HFFc6 (cell line): ENCODE measurements at regions not wholly inside any gene's neighbourhood (a gene's known extent, or its start where the extent isn't known, plus 50 kb on each side); places are given as distances from the start of the nearest gene placed in this dataset.

ENCODE experiments used
- DNase-seq: peaks from one replicate; pipeline ENCODE4 v3.0.0-alpha.2; 2018
- H3K27ac Mint-ChIP-seq: 2 replicates; pipeline ENCODE4 v1.8.0; 2020; ENCODE audit warnings: mild to moderate bottlenecking, mixed read lengths
- H3K27me3 Mint-ChIP-seq: 2 replicates; pipeline ENCODE4 v1.8.0; 2021; ENCODE audit warnings: mild to moderate bottlenecking, moderate library complexity, mixed read lengths; ENCODE audit not compliant: insufficient read depth
- H3K36me3 Mint-ChIP-seq: 2 replicates; pipeline ENCODE4 v1.8.0; 2021; ENCODE audit warnings: low read depth, mixed read lengths
- H3K4me1 Mint-ChIP-seq: 2 replicates; pipeline ENCODE4 v1.8.0; 2020; ENCODE audit warnings: low read depth, mixed read lengths
- H3K4me3 Mint-ChIP-seq: 2 replicates; pipeline ENCODE4 v1.8.0; 2020; ENCODE audit warnings: mild to moderate bottlenecking, moderate library complexity, mixed read lengths
- H3K9me3 Mint-ChIP-seq: 2 replicates; pipeline ENCODE4 v1.8.0; 2020; ENCODE audit warnings: mild to moderate bottlenecking, mixed read lengths
- CTCF ChIP-seq: fragments of 200-600 bp; sonication (generic); IDR thresholded peaks from 2 replicates; pipeline ENCODE4 v1.5.0; 2021; ENCODE audit warnings: antibody characterized with exemption, mild to moderate bottlenecking

- DNase-seq = no peak
- no peaks in the 10 kb centered on the region for H3K9me3 Mint-ChIP-seq
- no peak overlapping the region for H3K4me3 Mint-ChIP-seq
- no peaks in the 10 kb centered on the region for H3K4me1 Mint-ChIP-seq
- H3K27me3 Mint-ChIP-seq = peaks cover 8% of the 10 kb centered on the region
- no peak overlapping the region for H3K27ac Mint-ChIP-seq
- H3K36me3 Mint-ChIP-seq = no peaks in the 10 kb centered on the region
- no peak for TF ChIP-seq CTCF
Observed at GRCh38 chr2:204184226-204184625, 247.7 kb downstream of the ICOS start.

GRCh38 chr2:204187229-204188083 is 250.9 kb downstream of the ICOS start:
- Mint-ChIP-seq H3K27me3 (peaks cover 11% of the 10 kb centered on the region), H3K27ac (no peak overlapping the region), H3K9me3 (no peaks in the 10 kb centered on the region), H3K4me1 (no peaks in the 10 kb centered on the region), H3K36me3 (no peaks in the 10 kb centered on the region), H3K4me3 (no peak overlapping the region)
- no peak for TF ChIP-seq CTCF
- DNase-seq = no peak

- Mint-ChIP-seq H3K27me3 (peaks cover 13% of the 10 kb centered on the region), H3K4me1 (no peaks in the 10 kb centered on the region)
Observed at GRCh38 chr2:204191574-204191973, 255.0 kb downstream of the ICOS start.

GRCh38 chr2:204195498-204195897 is 258.9 kb downstream of the ICOS start:
- H3K4me3 Mint-ChIP-seq = no peak overlapping the region
- H3K27ac Mint-ChIP-seq = no peak overlapping the region
- no peaks in the 10 kb centered on the region for H3K36me3 Mint-ChIP-seq
- H3K27me3 Mint-ChIP-seq = peaks cover 3% of the 10 kb centered on the region; the same call in 1 of the 2 replicates
- no peak for DNase-seq
- TF ChIP-seq CTCF = no peak
- H3K4me1 Mint-ChIP-seq = no peaks in the 10 kb centered on the region
- no peaks in the 10 kb centered on the region for H3K9me3 Mint-ChIP-seq

More at GRCh38 chr2:204191574-204191973, 255.0 kb downstream of the ICOS start:
- no peak for DNase-seq
- H3K36me3 Mint-ChIP-seq = no peaks in the 10 kb centered on the region
- TF ChIP-seq CTCF = no peak
- no peak overlapping the region for H3K27ac Mint-ChIP-seq
- H3K9me3 Mint-ChIP-seq = no peaks in the 10 kb centered on the region
- H3K4me3 Mint-ChIP-seq = no peak overlapping the region

GRCh38 chr2:204197336-204198005 is 260.9 kb downstream of the ICOS start:
- no peak overlapping the region for H3K4me3 Mint-ChIP-seq
- H3K9me3 Mint-ChIP-seq = no peaks in the 10 kb centered on the region
- H3K4me1 Mint-ChIP-seq = no peaks in the 10 kb centered on the region
- no peak for TF ChIP-seq CTCF
- DNase-seq = no peak
- H3K27me3 Mint-ChIP-seq = peaks cover 3% of the 10 kb centered on the region
- H3K36me3 Mint-ChIP-seq = no peaks in the 10 kb centered on the region
- H3K27ac Mint-ChIP-seq = no peak overlapping the region
